Lower leg skin (tissue), 3 donors: ENCODE measurements at regions not wholly inside any gene's neighbourhood (a gene's known extent, or its start where the extent isn't known, plus 50 kb on each side); places are given as distances from the start of the nearest gene placed in this dataset.

Experiments
- CTCF ChIP-seq, 3 donors: fragments of 450-650 bp; IDR thresholded peaks; one replicate each; pipeline ENCODE4 v1.5.1; 2016; ENCODE audit warnings: antibody characterized with exemption in 3 of 3, mild to moderate bottlenecking in 3 of 3, moderate library complexity in 2 of 3
- POLR2A ChIP-seq, 2 donors: fragments of 450-650 bp; IDR thresholded peaks; one replicate each; pipeline ENCODE4 v1.6.1; 2016 to 2017; ENCODE audit warnings: antibody characterized with exemption in 2 of 2, mild to moderate bottlenecking in 1 of 2, moderate library complexity in 1 of 2

GRCh38 chr4:10256203-10256602 is 139.6 kb upstream of the WDR1 start:
- TF ChIP-seq CTCF (IDR thresholded peaks at IDR 0.05) (no peak), POLR2A (IDR thresholded peaks at IDR 0.05) (no peak)
